GM12891 (cell line): ENCODE measurements at regions not wholly inside any gene's neighbourhood (a gene's known extent, or its start where the extent isn't known, plus 50 kb on each side); places are given as distances from the start of the nearest gene placed in this dataset.

ENCODE experiments used
- POLR2A ChIP-seq: IDR thresholded peaks from 2 replicates; pipeline ENCODE4 v1.6.1; 2011; ENCODE audit warnings: low read depth, low read length, control low read depth
- POLR2AphosphoS5 ChIP-seq: IDR thresholded peaks from 2 replicates; pipeline ENCODE4 v1.6.1; 2011; ENCODE audit warnings: low read depth, low read length, control low read depth

GRCh38 chr6:115270953-115271352 is 789.7 kb downstream of the FRK start:
- TF ChIP-seq POLR2AphosphoS5 (no peak), POLR2A (no peak)
